ENCODE measurements at regions not wholly inside any gene's neighbourhood (a gene's known extent, or its start where the extent isn't known, plus 50 kb on each side); places are given as distances from the start of the nearest gene placed in this dataset.

- TF ChIP-seq CTCF (conservative IDR thresholded peaks at IDR 0.05 in 1 of 2, IDR thresholded peaks at IDR 0.05 in 1 of 2; ENCODE audit: extremely low read depth in 1 of 2, insufficient read depth in 1 of 2, low read depth in 1 of 2, low read length in 2 of 2) (no peak), EZH2 (IDR thresholded peaks at IDR 0.05; ENCODE audit: borderline replicate concordance, low read length) (no peak)
Observed at GRCh38 chr5:35440409-35440808, 177.3 kb upstream of the SPEF2 start.

All from mammary epithelial cell (primary cell).